GM19463 (cell line): ENCODE measurements at regions not wholly inside any gene's neighbourhood (a gene's known extent, or its start where the extent isn't known, plus 50 kb on each side); places are given as distances from the start of the nearest gene placed in this dataset.

Source experiments
- ATAC-seq: cut with Tn5 transposase; IDR thresholded peaks from one replicate; pipeline ENCODE4 v1.9.1; 2021; ENCODE audit warnings: mild to moderate bottlenecking, moderate library complexity; ENCODE audit not compliant: unreplicated experiment

- no peak for ATAC-seq
Measured at GRCh38 chr19:28609091-28609755, 603.7 kb downstream of the UQCRFS1 start.

GRCh38 chr19:28608292-28608691 lies 604.7 kb downstream of the UQCRFS1 start:
- no peak for ATAC-seq

- ATAC-seq: no peak
Measured at GRCh38 chr19:28607066-28607583, 605.8 kb downstream of the UQCRFS1 start.

- ATAC-seq: no peak
Measured at GRCh38 chr19:28606269-28607032, 606.5 kb downstream of the UQCRFS1 start.

GRCh38 chr19:28605501-28606268 lies 607.3 kb downstream of the UQCRFS1 start:
- no peak for ATAC-seq

- ATAC-seq: no peak
Measured at GRCh38 chr19:28603453-28603852, 609.5 kb downstream of the UQCRFS1 start.

- ATAC-seq: no peak
Measured at GRCh38 chr19:28602675-28603298, 610.2 kb downstream of the UQCRFS1 start.

GRCh38 chr19:28601723-28602440 lies 611.1 kb downstream of the UQCRFS1 start:
- ATAC-seq: no peak

GRCh38 chr19:28598861-28599260 lies 614.1 kb downstream of the UQCRFS1 start:
- no peak for ATAC-seq

GRCh38 chr19:28596561-28597071 lies 616.3 kb downstream of the UQCRFS1 start:
- no peak for ATAC-seq

GRCh38 chr19:28595722-28596480 lies 617.0 kb downstream of the UQCRFS1 start:
- ATAC-seq: no peak

- ATAC-seq: no peak
Measured at GRCh38 chr19:28594737-28595136, 618.2 kb downstream of the UQCRFS1 start.

- peak; percentile 54 for ATAC-seq
Measured at GRCh38 chr19:28589991-28590411, 623.0 kb downstream of the UQCRFS1 start.

- ATAC-seq: no peak
Measured at GRCh38 chr19:28586474-28586873, 626.5 kb downstream of the UQCRFS1 start.

- ATAC-seq: no peak
Measured at GRCh38 chr19:28585796-28586195, 627.2 kb downstream of the UQCRFS1 start.

- ATAC-seq: no peak
Measured at GRCh38 chr19:28583713-28584112, 629.2 kb downstream of the UQCRFS1 start.

- ATAC-seq: no peak
Measured at GRCh38 chr19:28583242-28583641, 629.7 kb downstream of the UQCRFS1 start.

- ATAC-seq: no peak
Measured at GRCh38 chr19:28582796-28583195, 630.2 kb downstream of the UQCRFS1 start.

- no peak for ATAC-seq
Measured at GRCh38 chr19:28582344-28582743, 630.6 kb downstream of the UQCRFS1 start.

GRCh38 chr19:28581468-28581770 lies 631.5 kb downstream of the UQCRFS1 start:
- ATAC-seq: no peak
